ENCODE measurements at regions not wholly inside any gene's neighbourhood (a gene's known extent, or its start where the extent isn't known, plus 50 kb on each side); places are given as distances from the start of the nearest gene placed in this dataset.

GRCh38 chr4:101555341-101555880 is 208.1 kb upstream of the PPP3CA start:
- Histone ChIP-seq H4K20me1 (ENCODE audit: low read depth, low read length) (no peaks in the 10 kb centered on the region), H2AFZ (ENCODE audit: low read depth, low read length, severe bottlenecking) (no peak overlapping the region), H3K4me3 (ENCODE audit: insufficient read depth, low read length, poor library complexity, severe bottlenecking) (no peak overlapping the region), H3K79me2 (ENCODE audit: insufficient read depth, low read length) (no peaks in the 10 kb centered on the region), H3K9me3 (ENCODE audit: insufficient read depth, low read length) (no peaks in the 10 kb centered on the region), H3F3A (ENCODE audit: insufficient read depth) (no peaks in the 10 kb centered on the region), H3K27me3 (ENCODE audit: low read length) (no peaks in the 10 kb centered on the region), H3K9me2 (replicated peaks; ENCODE audit: insufficient read depth, low read length) (no peaks in the 10 kb centered on the region), H3K27ac (ENCODE audit: low read depth, low read length) (no peak overlapping the region), H3K36me3 (ENCODE audit: low read length) (no peaks in the 10 kb centered on the region), H3K4me2 (ENCODE audit: low read depth, low read length, poor library complexity, severe bottlenecking) (no peak overlapping the region), H3K9ac (ENCODE audit: low read length) (no peak overlapping the region)
- no peak for TF ChIP-seq CTCF (IDR thresholded peaks at IDR 0.05; ENCODE audit: insufficient read depth, low read length, poor library complexity, severe bottlenecking)
- no peak for TF ChIP-seq EZH2phosphoT487 (conservative IDR thresholded peaks at IDR 0.05; ENCODE audit: low read length)

- no peak overlapping the region for H3K4me2 ChIP-seq (ENCODE audit: low read depth, low read length, poor library complexity, severe bottlenecking)
- H3K4me3 ChIP-seq (ENCODE audit: insufficient read depth, low read length, poor library complexity, severe bottlenecking), result no peak overlapping the region
Observed at GRCh38 chr4:101540336-101540735, 193.0 kb upstream of the PPP3CA start.

GRCh38 chr4:101528526-101528925 is 181.2 kb upstream of the PPP3CA start:
- H3K4me3 ChIP-seq (ENCODE audit: insufficient read depth, low read length, poor library complexity, severe bottlenecking), result no peak overlapping the region
- no peaks in the 10 kb centered on the region for H4K20me1 ChIP-seq (ENCODE audit: low read depth, low read length)
- no peak overlapping the region for H3K9ac ChIP-seq (ENCODE audit: low read length)

More at GRCh38 chr4:101540336-101540735, 193.0 kb upstream of the PPP3CA start:
- TF ChIP-seq EZH2phosphoT487 (conservative IDR thresholded peaks at IDR 0.05; ENCODE audit: low read length) (no peak), CTCF (IDR thresholded peaks at IDR 0.05; ENCODE audit: insufficient read depth, low read length, poor library complexity, severe bottlenecking) (no peak)
- Histone ChIP-seq H3K36me3 (ENCODE audit: low read length) (no peaks in the 10 kb centered on the region), H2AFZ (ENCODE audit: low read depth, low read length, severe bottlenecking) (no peak overlapping the region), H3F3A (ENCODE audit: insufficient read depth) (no peaks in the 10 kb centered on the region), H3K9me2 (replicated peaks; ENCODE audit: insufficient read depth, low read length) (no peaks in the 10 kb centered on the region), H4K20me1 (ENCODE audit: low read depth, low read length) (no peaks in the 10 kb centered on the region), H3K9me3 (ENCODE audit: insufficient read depth, low read length) (no peaks in the 10 kb centered on the region), H3K27ac (ENCODE audit: low read depth, low read length) (no peak overlapping the region), H3K9ac (ENCODE audit: low read length) (no peak overlapping the region), H3K27me3 (ENCODE audit: low read length) (no peaks in the 10 kb centered on the region), H3K79me2 (ENCODE audit: insufficient read depth, low read length) (no peaks in the 10 kb centered on the region)

More at GRCh38 chr4:101528526-101528925, 181.2 kb upstream of the PPP3CA start:
- Histone ChIP-seq H2AFZ (ENCODE audit: low read depth, low read length, severe bottlenecking) (no peak overlapping the region), H3K9me2 (replicated peaks; ENCODE audit: insufficient read depth, low read length) (no peaks in the 10 kb centered on the region), H3K9me3 (ENCODE audit: insufficient read depth, low read length) (no peaks in the 10 kb centered on the region), H3K27ac (ENCODE audit: low read depth, low read length) (no peak overlapping the region), H3F3A (ENCODE audit: insufficient read depth) (no peaks in the 10 kb centered on the region), H3K79me2 (ENCODE audit: insufficient read depth, low read length) (no peaks in the 10 kb centered on the region), H3K36me3 (ENCODE audit: low read length) (no peaks in the 10 kb centered on the region), H3K4me2 (ENCODE audit: low read depth, low read length, poor library complexity, severe bottlenecking) (no peak overlapping the region), H3K27me3 (ENCODE audit: low read length) (no peaks in the 10 kb centered on the region)
- TF ChIP-seq EZH2phosphoT487 (conservative IDR thresholded peaks at IDR 0.05; ENCODE audit: low read length) (no peak), CTCF (IDR thresholded peaks at IDR 0.05; ENCODE audit: insufficient read depth, low read length, poor library complexity, severe bottlenecking) (no peak)
